ENCODE measurements at regions not wholly inside any gene's neighbourhood (a gene's known extent, or its start where the extent isn't known, plus 50 kb on each side); places are given as distances from the start of the nearest gene placed in this dataset.
A peak's percentile ranks its signal among the peaks of the same experiment; 100 is the strongest.
"Not testable (repeated sequence)": the region's sequence is repeated elsewhere in the genome, so short reads cannot be mapped to it uniquely, and the experiment has no call there.

GRCh38 chr13:60671386-60671785, 274.4 kb downstream of the TDRD3 start:
- no peak for DNase-seq

- no peak for DNase-seq
Observed at GRCh38 chr13:60663788-60664187, 266.8 kb downstream of the TDRD3 start.

- DNase-seq, result no peak
Observed at GRCh38 chr13:60662595-60662994, 265.6 kb downstream of the TDRD3 start.

- DNase-seq, result no peak
Observed at GRCh38 chr13:60661521-60661920, 264.5 kb downstream of the TDRD3 start.

- DNase-seq, result not testable (repeated sequence)
Observed at GRCh38 chr13:60657586-60657985, 260.6 kb downstream of the TDRD3 start.

- no peak for DNase-seq
Observed at GRCh38 chr13:60655256-60655655, 258.2 kb downstream of the TDRD3 start.

GRCh38 chr13:60654415-60654814, 257.4 kb downstream of the TDRD3 start:
- peak; percentile 10 for DNase-seq

- no peak for DNase-seq
Observed at GRCh38 chr13:60647547-60647946, 250.5 kb downstream of the TDRD3 start.

GRCh38 chr13:60646620-60647019, 249.6 kb downstream of the TDRD3 start:
- DNase-seq, result no peak

GRCh38 chr13:60645676-60646075, 248.7 kb downstream of the TDRD3 start:
- DNase-seq, result no peak

- DNase-seq, result no peak
Observed at GRCh38 chr13:60642552-60642951, 245.5 kb downstream of the TDRD3 start.

- no peak for DNase-seq
Observed at GRCh38 chr13:60629158-60629557, 232.1 kb downstream of the TDRD3 start.

GRCh38 chr13:60627071-60627686, 230.2 kb downstream of the TDRD3 start:
- no peak for DNase-seq

Data from hindlimb muscle (tissue), 1 donor.